Panc1 (cell line): ENCODE measurements at regions not wholly inside any gene's neighbourhood (a gene's known extent, or its start where the extent isn't known, plus 50 kb on each side); places are given as distances from the start of the nearest gene placed in this dataset.
"Not testable (repeated sequence)": the region's sequence is repeated elsewhere in the genome, so short reads cannot be mapped to it uniquely, and the experiment has no call there.

Experiments
- ATAC-seq: fragments of 200-7000 bp; cut with Tn5 transposase; 2 replicates; pipeline ENCODE4 v1.9.1; 2020; ENCODE audit warnings: mild to moderate bottlenecking, moderate library complexity
- BruUV-seq: library from RNA; stranded (reverse); fragments of 400-500 nt; replicated peaks from 2 replicates; lab custom pipeline; 2021; lab: Mats Ljungman, UMichigan
- CTCF ChIA-PET: fragments of 300-600 bp; sonication (Branson Sonifier 250); formaldehyde crosslinking; loops from one replicate; lab custom pipeline; 2022; ENCODE audit warnings: antibody characterized with exemption; lab: Charles Lee
- POLR2A ChIA-PET: fragments of 300-600 bp; sonication (Branson Sonifier 250); formaldehyde crosslinking; loops from one replicate; lab custom pipeline; 2022; ENCODE audit warnings: antibody characterized with exemption; lab: Charles Lee
- DNase-seq: peaks from one replicate; pipeline ENCODE4 v3.0.0-alpha.2; 2010; ENCODE audit warnings: low read depth, low spot score
- H3K27ac ChIP-seq: 2 replicates; pipeline ENCODE4 v1.5.1; 2011; ENCODE audit warnings: mild to moderate bottlenecking, low read length, inconsistent platforms
- H3K27me3 ChIP-seq: fragments of 200-500 bp; sonication (Bioruptor generic); 2 replicates; pipeline ENCODE4 v1.6.0; 2014; ENCODE audit warnings: low read length, inconsistent platforms; ENCODE audit not compliant: control insufficient read depth, insufficient read depth
- H3K36me3 ChIP-seq: fragments of 200-500 bp; sonication (Bioruptor generic); 2 replicates; pipeline ENCODE4 v1.5.1; 2014; ENCODE audit warnings: inconsistent platforms, mild to moderate bottlenecking, low read length, moderate library complexity; ENCODE audit not compliant: control insufficient read depth, insufficient read depth
- H3K4me1 ChIP-seq: 2 replicates; pipeline ENCODE4 v1.5.1; 2011; ENCODE audit warnings: inconsistent platforms, mild to moderate bottlenecking, low read length, moderate library complexity; ENCODE audit not compliant: control insufficient read depth, insufficient read depth
- H3K4me3 ChIP-seq, 2 experiments: 2 replicates each; pipeline ENCODE4 v1.5.1; 2011 to 2012; ENCODE audit warnings: low read depth in 2 of 2, low read length in 2 of 2, mild to moderate bottlenecking in 2 of 2, inconsistent platforms in 1 of 2, moderate library complexity in 1 of 2
- H3K9me3 ChIP-seq: fragments of 200-500 bp; sonication (Bioruptor generic); 2 replicates; pipeline ENCODE4 v1.5.1; 2014; ENCODE audit warnings: low read depth, mild to moderate bottlenecking, inconsistent platforms, low read length, moderate library complexity; ENCODE audit not compliant: control insufficient read depth, insufficient read depth
- POLR2AphosphoS5 ChIP-seq: IDR thresholded peaks from 2 replicates; pipeline ENCODE4 v1.6.1; 2012; ENCODE audit warnings: mild to moderate bottlenecking, low read depth, low read length, moderate library complexity
- SIN3A ChIP-seq: IDR thresholded peaks from 2 replicates; pipeline ENCODE4 v1.6.1; 2012; ENCODE audit warnings: low read depth, mild to moderate bottlenecking, low read length, moderate library complexity, borderline replicate concordance; ENCODE audit not compliant: insufficient read depth
- TCF7L2 ChIP-seq: IDR thresholded peaks from 2 replicates; pipeline ENCODE4 v1.6.1; 2011; ENCODE audit warnings: mild to moderate bottlenecking, low read depth, low read length, inconsistent platforms
- in situ Hi-C: cut with HindIII; loops from 2 replicates; pipeline ENCODE4 v1.10.0; 2016; ENCODE audit warnings: low sequenced_read_pairs, low pct_unique_long_range_greater_than_20kb
- intact Hi-C: fragments of 100-400 bp; cut with micrococcal nuclease; formaldehyde crosslinking; loops from one replicate; pipeline ENCODE4 v1.10.0; 2022; ENCODE audit not compliant: unreplicated experiment
- TF ChIP-seq, protein P1 (sequence below), 2 experiments: IDR thresholded peaks; 2 replicates each; pipeline ENCODE4 v1.6.1; 2011 to 2012; ENCODE audit warnings: low read depth in 2 of 2, control low read depth in 1 of 2, low read length in 1 of 2, mild to moderate bottlenecking in 1 of 2, moderate library complexity in 1 of 2; ENCODE audit not compliant: insufficient read depth in 1 of 2
- TF ChIP-seq, protein P2 (sequence below): fragments of 450-650 bp; IDR thresholded peaks from 2 replicates; pipeline ENCODE4 v1.5.1; 2017; ENCODE audit warnings: mild to moderate bottlenecking

DNA sequence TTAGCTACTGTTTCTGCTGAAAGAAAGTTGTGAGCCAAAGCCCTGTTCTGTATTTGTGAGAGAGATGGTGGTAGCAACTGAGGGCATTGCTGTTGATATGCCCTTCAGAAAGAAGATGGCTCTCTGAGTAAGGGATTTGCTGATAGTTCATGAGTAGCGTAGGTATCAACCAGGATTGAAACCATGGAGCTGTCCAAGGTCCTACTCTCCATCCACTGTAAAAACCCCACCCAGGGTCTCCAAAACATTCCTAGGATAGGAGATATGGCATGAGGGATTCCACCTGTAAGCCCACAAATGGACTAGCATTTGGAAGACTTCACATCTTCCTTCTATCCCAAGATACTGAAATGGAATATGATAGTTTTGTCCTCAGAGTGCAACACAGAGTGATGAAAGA lies 277.1 kb upstream of the PRKX start:
- CTCF ChIA-PET: no interaction called here
- intact Hi-C loops: no loop called here
- H3K4me3 ChIP-seq: no peak overlapping the region
- H3K36me3 ChIP-seq: no peaks in the 10 kb centered on the region
- no peak overlapping the region for H3K27ac ChIP-seq
- ATAC-seq (no peak), DNase-seq (no peak)
- BruUV-seq: no TSS peak
- no peaks in the 10 kb centered on the region for H3K27me3 ChIP-seq
- POLR2A ChIA-PET: no interaction called here
- TF ChIP-seq SIN3A (no peak), TCF7L2 (no peak), POLR2AphosphoS5 (no peak)
- TF ChIP-seq, protein P1, sequence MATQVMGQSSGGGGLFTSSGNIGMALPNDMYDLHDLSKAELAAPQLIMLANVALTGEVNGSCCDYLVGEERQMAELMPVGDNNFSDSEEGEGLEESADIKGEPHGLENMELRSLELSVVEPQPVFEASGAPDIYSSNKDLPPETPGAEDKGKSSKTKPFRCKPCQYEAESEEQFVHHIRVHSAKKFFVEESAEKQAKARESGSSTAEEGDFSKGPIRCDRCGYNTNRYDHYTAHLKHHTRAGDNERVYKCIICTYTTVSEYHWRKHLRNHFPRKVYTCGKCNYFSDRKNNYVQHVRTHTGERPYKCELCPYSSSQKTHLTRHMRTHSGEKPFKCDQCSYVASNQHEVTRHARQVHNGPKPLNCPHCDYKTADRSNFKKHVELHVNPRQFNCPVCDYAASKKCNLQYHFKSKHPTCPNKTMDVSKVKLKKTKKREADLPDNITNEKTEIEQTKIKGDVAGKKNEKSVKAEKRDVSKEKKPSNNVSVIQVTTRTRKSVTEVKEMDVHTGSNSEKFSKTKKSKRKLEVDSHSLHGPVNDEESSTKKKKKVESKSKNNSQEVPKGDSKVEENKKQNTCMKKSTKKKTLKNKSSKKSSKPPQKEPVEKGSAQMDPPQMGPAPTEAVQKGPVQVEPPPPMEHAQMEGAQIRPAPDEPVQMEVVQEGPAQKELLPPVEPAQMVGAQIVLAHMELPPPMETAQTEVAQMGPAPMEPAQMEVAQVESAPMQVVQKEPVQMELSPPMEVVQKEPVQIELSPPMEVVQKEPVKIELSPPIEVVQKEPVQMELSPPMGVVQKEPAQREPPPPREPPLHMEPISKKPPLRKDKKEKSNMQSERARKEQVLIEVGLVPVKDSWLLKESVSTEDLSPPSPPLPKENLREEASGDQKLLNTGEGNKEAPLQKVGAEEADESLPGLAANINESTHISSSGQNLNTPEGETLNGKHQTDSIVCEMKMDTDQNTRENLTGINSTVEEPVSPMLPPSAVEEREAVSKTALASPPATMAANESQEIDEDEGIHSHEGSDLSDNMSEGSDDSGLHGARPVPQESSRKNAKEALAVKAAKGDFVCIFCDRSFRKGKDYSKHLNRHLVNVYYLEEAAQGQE (IDR thresholded peaks at IDR 0.05; ENCODE audit: insufficient read depth in 1 of 2, low read depth in 2 of 2, low read length in 1 of 2): peak; percentile 46 to 71; a peak in 3 of 4 replicates
- H3K9me3 ChIP-seq: no peaks in the 10 kb centered on the region
- H3K4me1 ChIP-seq: no peaks in the 10 kb centered on the region
- in situ Hi-C loops: no loop called here

DNA sequence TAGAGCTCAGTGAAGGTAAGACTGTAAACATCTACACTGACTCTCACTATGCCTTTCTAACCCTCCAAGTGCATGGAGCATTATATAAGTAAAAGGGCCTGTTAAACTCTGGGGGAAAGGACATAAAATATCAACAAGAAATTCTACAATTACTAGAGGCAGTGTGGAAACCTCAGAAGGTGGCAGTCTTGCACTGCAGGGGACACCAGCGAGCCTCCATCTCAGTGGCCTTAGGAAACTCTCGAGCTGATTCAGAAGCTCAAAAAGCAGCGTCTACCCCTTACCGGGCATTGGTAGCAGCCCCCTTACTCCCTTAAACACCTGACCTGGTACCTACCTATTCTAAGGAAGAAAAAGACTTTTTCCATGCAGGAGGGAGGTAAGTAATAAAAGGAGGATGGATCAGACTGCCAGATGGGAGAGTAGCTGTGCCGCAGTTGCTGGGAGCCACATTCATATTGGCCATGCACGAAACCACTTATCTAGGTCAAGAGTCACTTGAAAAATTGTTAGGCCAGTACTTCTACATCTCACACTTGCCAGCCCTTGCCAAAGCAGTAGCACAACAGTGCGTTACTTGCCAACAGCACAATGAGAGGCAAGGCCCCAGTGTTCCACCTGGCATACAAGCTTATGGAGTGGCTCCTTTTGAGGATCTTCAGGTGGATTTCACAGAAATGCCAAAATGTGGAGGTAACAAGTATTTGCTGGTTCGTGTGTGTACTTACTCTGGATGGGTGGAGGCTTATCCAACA lies 258.8 kb upstream of the PRKX start:
- intact Hi-C loops, in situ Hi-C loops: not testable (repeated sequence)

DNA sequence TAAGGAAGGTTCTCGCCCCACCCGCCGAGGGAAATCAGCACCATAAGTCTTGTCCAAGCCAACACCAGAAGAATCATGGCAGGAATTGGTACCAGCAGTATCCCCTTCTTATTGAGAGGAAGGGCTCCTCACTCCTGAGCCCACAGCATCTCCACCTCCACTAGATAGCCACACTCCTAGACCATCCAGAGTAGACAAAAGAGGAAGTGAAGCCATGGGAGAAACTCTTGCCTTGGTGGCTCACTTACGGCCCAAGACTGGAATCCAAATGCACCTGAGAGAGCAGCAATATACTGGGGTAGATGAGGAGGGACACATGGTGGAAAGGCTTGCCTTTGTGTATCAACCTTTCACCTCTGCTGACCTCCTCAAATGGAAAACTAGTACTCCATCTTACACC lies 255.3 kb upstream of the PRKX start:
- Histone ChIP-seq H3K4me1 (no peaks in the 10 kb centered on the region), H3K36me3 (no peaks in the 10 kb centered on the region), H3K27ac (no peak overlapping the region), H3K27me3 (no peaks in the 10 kb centered on the region), H3K4me3 (no peak overlapping the region), H3K9me3 (no peaks in the 10 kb centered on the region)
- in situ Hi-C loops: no loop called here
- DNase-seq: no peak
- intact Hi-C loops: no loop called here
- no peak for ATAC-seq
- ChIA-PET POLR2A (no interaction called here), CTCF (no interaction called here)
- TF ChIP-seq TCF7L2 (no peak), POLR2AphosphoS5 (no peak), SIN3A (no peak)
- TF ChIP-seq, protein P2, sequence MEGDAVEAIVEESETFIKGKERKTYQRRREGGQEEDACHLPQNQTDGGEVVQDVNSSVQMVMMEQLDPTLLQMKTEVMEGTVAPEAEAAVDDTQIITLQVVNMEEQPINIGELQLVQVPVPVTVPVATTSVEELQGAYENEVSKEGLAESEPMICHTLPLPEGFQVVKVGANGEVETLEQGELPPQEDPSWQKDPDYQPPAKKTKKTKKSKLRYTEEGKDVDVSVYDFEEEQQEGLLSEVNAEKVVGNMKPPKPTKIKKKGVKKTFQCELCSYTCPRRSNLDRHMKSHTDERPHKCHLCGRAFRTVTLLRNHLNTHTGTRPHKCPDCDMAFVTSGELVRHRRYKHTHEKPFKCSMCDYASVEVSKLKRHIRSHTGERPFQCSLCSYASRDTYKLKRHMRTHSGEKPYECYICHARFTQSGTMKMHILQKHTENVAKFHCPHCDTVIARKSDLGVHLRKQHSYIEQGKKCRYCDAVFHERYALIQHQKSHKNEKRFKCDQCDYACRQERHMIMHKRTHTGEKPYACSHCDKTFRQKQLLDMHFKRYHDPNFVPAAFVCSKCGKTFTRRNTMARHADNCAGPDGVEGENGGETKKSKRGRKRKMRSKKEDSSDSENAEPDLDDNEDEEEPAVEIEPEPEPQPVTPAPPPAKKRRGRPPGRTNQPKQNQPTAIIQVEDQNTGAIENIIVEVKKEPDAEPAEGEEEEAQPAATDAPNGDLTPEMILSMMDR: no peak
- TF ChIP-seq, protein P1 (IDR thresholded peaks at IDR 0.05; ENCODE audit: insufficient read depth in 1 of 2, low read depth in 2 of 2, low read length in 1 of 2): no peak
- BruUV-seq: no TSS peak

More for the DNA sequence above, 258.8 kb upstream of the PRKX start:
- CTCF ChIA-PET, H3K27me3 ChIP-seq, ATAC-seq, H3K4me3 ChIP-seq, DNase-seq, H3K4me1 ChIP-seq, H3K36me3 ChIP-seq, POLR2A ChIA-PET, H3K9me3 ChIP-seq, H3K27ac ChIP-seq, BruUV-seq: not testable (repeated sequence)
- TF ChIP-seq, protein P2: peak; percentile 21
